Prostate gland (tissue), 2 donors: ENCODE measurements at regions not wholly inside any gene's neighbourhood (a gene's known extent, or its start where the extent isn't known, plus 50 kb on each side); places are given as distances from the start of the nearest gene placed in this dataset.

Experiments used
- CTCF ChIP-seq, 4 experiments: fragments of 200-600 bp in 2 of 4; fragments of 450-650 bp in 2 of 4; sonication (generic) in 2 of 4; IDR thresholded peaks; 1 replicate in 3 of 4; 2 replicates in 1 of 4; pipeline ENCODE4 v1.5.1; 2016 to 2019; ENCODE audit warnings: antibody characterized with exemption in 4 of 4, mild to moderate bottlenecking in 2 of 4, moderate library complexity in 2 of 4
- POLR2A ChIP-seq: fragments of 450-650 bp; IDR thresholded peaks from one replicate; pipeline ENCODE4 v1.6.1; 2016; ENCODE audit warnings: antibody characterized with exemption, mild to moderate bottlenecking
- POLR2AphosphoS5 ChIP-seq: sonication (generic); formaldehyde crosslinking; IDR thresholded peaks from one replicate; pipeline ENCODE4 v1.6.1; 2017; ENCODE audit warnings: antibody characterized with exemption

- TF ChIP-seq POLR2A (no peak), CTCF (IDR thresholded peaks at IDR 0.05) (no peak), POLR2AphosphoS5 (no peak)
These were observed 65.8 kb upstream of the FUT9 start for GRCh38 chr6:95949985-95950384.
